Raji (cell line): ENCODE measurements at regions not wholly inside any gene's neighbourhood (a gene's known extent, or its start where the extent isn't known, plus 50 kb on each side); places are given as distances from the start of the nearest gene placed in this dataset.

Experiments
- POLR2A ChIP-seq: IDR thresholded peaks from 2 replicates; pipeline ENCODE4 v1.6.1; 2011; ENCODE audit warnings: low read depth, low read length, control low read depth; ENCODE audit not compliant: insufficient read depth

- no peak for TF ChIP-seq POLR2A
Measured at GRCh38 chr1:222074317-222074716, 332.4 kb upstream of the DUSP10 start.

DNA sequence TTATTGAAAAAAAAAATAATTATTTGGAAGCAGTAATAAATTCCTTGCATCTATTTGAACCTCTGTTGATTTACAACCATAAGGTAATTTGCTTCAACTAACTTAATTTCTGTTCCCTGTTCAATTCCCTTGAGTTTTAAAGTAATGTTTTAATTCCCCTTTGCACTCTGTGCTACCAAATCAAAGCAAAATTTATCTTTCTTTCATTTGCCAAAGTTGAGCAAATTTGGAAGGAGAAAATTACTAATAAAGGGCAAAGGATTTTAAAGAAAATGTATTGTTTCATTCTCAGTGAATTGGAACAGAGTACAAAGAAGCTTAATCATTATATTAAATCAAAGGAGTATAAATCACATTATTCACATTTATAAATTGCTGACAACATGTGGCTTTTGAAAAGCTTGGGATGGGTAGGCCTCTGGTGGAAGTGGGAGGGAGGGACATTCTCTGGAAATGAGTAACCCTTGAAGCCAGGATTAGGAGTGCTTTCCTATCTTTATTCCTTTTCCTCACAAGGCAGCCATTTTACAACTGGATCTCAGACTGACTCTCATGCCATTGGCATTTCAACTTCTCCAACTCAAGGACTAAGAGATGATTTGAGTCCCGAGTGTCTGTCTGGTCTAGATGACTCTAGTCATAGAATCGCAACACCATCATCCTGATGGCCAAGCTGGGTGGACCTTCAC, 331.6 kb upstream of the DUSP10 start:
- TF ChIP-seq POLR2A, result no peak

DNA sequence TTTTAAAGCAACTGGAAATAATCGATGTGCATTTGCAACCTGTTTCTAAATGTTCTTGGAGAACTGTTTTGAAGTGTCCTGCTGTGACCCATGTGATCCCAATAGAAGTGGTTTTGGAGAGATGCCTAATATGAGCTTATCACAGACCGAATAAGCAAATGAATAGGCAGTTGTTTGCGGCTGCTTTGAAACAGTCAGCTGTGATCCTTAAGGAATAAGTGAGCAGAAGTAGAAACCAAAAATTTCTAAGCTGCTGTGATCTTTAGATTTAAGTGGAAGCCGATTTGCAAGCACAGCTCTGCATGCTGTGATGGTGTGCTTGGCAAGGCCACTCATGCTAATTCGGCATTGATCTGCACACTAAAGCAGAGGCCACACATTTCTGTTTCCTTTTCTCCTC, 329.5 kb upstream of the DUSP10 start:
- TF ChIP-seq POLR2A, result no peak

DNA sequence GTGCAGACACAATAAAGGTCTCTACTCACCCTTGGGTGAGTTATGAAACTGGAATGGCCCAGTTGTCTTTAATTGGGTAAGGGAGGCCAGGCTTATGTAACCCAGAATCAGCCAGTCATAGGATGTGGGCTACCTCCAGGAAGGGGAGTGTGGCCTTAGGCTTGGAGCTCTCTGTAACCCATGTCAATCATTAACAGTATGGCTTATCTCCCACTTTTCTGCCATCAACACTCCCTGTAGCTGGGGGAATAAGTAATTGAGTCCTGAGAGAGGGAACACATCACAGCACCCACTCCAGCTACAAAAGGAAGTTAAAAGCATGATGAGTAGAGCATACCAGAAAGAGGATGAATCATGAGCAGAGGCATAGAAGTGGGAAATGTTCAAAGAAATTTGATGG, 327.0 kb upstream of the DUSP10 start:
- no peak for TF ChIP-seq POLR2A

- no peak for TF ChIP-seq POLR2A
Measured at GRCh38 chr1:222068101-222068500, 326.2 kb upstream of the DUSP10 start.

GRCh38 chr1:222066539-222066938, 324.6 kb upstream of the DUSP10 start:
- TF ChIP-seq POLR2A, result no peak

GRCh38 chr1:222065234-222065633, 323.3 kb upstream of the DUSP10 start:
- TF ChIP-seq POLR2A, result no peak

- TF ChIP-seq POLR2A, result no peak
Measured at GRCh38 chr1:222064388-222065211, 322.7 kb upstream of the DUSP10 start.

GRCh38 chr1:222062640-222063039, 320.8 kb upstream of the DUSP10 start:
- no peak for TF ChIP-seq POLR2A

DNA sequence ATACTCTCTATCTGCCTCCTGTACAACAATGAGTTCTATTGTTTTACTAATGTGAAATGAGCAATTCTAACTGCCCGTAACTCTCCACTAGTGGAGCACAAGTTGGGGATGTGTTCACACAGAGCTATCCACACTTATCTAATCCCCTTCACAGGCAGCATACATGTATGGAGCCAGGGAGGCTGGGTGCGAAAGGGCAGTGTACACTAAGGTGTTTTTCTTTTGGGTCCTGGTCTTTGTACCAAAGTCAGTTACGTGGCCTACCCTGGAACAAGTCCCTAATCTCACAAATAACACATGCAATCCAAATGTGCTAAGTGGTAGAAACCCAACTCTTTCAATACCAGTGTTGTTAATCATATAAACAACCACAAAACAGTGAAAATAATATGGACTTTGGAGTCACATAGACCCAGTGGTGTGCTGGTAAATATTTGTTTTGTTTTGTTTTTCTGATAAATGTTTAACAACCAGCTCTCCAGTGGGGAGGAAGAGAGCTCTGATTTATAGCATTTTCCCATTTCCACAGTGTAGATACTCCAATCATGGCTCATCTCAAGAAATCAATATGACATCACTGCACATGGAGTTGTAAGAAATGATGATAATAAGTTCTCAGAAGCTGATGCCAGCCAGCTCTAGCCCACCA, 319.9 kb upstream of the DUSP10 start:
- no peak for TF ChIP-seq POLR2A

DNA sequence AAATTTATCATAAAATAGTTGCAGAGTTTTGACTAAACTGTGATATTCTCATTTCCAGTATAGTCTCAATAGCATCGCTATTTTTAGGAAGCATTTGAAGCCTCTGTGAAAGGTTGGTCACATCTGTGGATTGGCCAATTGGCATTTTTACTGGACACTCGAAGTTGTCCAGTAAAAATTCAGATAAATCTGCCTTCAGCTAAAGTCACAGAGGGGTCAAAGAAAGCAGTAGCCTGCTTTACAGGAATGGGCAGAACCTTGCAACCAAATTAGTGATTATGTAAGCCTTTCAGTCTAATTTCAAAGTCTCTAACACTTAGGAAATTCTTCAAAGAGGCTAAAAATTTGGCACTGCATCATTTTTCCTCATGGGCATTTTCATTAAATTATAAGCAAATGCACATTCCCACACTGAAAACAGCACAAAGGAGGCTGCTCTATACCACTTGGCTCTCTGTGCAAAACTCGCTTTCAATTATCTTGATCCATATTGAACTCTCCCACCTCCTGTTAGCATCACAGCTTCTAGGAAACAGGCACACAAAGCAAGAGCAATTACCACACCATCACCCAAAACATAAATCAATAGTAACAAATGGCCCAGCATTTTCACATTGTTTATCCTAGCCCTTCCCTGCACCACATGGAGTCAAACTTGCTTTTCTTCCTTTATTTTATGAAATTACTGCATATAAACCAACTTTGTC, 318.5 kb upstream of the DUSP10 start:
- TF ChIP-seq POLR2A, result no peak

- no peak for TF ChIP-seq POLR2A
Measured at GRCh38 chr1:222058249-222058648, 316.4 kb upstream of the DUSP10 start.

DNA sequence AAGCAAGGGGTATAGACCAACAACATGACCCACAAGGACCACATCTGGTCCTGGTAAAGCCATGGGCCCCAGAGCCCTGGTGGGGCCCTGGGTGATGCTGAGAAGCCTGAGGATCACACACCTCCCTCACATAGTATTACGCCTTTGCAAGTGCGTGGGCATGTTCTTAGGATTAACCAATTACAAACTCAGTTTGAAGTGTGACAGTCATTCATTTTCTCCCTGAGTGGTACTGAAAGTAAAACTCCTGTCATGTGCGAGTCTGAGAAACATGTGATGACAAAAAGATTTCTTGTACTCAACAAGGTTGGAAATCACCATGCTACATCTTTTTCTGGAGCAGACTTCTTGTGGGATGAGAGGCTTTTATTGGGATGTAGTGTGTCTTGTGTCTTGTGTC, 315.3 kb upstream of the DUSP10 start:
- TF ChIP-seq POLR2A, result no peak

DNA sequence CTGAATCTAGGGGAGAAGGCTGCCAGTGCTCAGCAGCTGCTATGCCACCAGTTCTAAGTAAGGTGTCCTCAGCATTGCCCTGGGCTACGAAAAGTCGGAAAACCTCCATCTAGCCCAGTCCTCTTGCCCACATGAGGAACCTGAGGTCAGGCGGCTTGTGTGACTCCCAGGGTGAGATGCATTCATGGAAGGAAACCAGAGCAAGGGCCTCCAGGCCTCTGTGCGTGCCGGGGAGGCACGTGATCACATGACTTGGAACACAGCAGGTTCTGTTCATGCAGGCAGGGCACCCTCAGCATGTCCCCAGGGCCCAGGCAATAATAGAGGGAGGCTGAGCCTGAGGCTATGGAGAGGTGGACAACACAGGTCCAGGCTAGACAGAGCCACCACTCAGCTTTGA, 312.5 kb upstream of the DUSP10 start:
- no peak for TF ChIP-seq POLR2A

DNA sequence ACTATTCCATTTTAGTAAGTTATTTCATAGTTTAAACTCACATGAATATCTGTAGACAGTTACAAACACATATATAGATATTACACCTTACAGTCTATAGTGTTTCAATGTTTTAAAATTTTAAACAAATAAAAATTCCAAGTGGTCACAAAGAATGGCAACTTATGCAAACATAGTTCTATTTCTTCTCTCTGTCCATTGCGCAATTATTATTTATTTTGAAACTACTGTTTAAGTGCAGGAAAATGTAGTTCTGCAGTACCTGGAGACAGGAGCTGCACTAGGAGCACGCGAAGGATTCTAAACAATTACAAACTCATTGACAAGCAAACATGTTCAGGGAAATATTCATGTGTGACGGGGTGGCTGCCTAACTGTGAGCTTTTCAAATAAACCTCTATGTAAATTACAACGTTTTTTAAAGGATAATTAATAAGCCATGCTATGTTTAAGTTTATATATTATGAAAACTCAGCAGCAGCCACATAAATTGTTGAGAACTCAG, 312.0 kb upstream of the DUSP10 start:
- no peak for TF ChIP-seq POLR2A
